Sigmoid colon (tissue), 6 donors: ENCODE measurements at regions not wholly inside any gene's neighbourhood (a gene's known extent, or its start where the extent isn't known, plus 50 kb on each side); places are given as distances from the start of the nearest gene placed in this dataset.
"Not testable (repeated sequence)": the region's sequence is repeated elsewhere in the genome, so short reads cannot be mapped to it uniquely, and the experiment has no call there.

Experiments used
- DNase-seq: peaks from one replicate; pipeline ENCODE4 v3.0.0-alpha.2; 2019
- H3K27ac ChIP-seq, 4 donors: fragments of 200-600 bp; sonication (generic); one replicate each; pipeline ENCODE4 v1.5.1; 2016 to 2019; ENCODE audit warnings: mild to moderate bottlenecking in 1 of 4
- H3K27me3 ChIP-seq, 3 donors: fragments of 200-600 bp; sonication (generic); one replicate each; pipeline ENCODE4 v1.5.1; 2019; ENCODE audit warnings: mild to moderate bottlenecking in 1 of 3
- H3K36me3 ChIP-seq, 4 donors: fragments of 200-600 bp; sonication (generic); one replicate each; pipeline ENCODE4 v1.5.1; 2016 to 2019
- H3K4me1 ChIP-seq, 4 donors: fragments of 200-600 bp; sonication (generic); one replicate each; pipeline ENCODE4 v1.5.1; 2017 to 2019
- H3K4me3 ChIP-seq, 4 donors: fragments of 200-600 bp; sonication (generic); one replicate each; pipeline ENCODE4 v1.5.1; 2017 to 2019; ENCODE audit warnings: mild to moderate bottlenecking in 2 of 4, moderate library complexity in 1 of 4
- H3K9me3 ChIP-seq, 4 donors: fragments of 200-600 bp in 3 of 4; sonication (generic) in 3 of 4; one replicate each; pipeline versions ENCODE4 v1.5.1 to v1.6.1; 2013 to 2019
- CTCF ChIP-seq, 4 experiments: fragments of 450-650 bp in 3 of 4; fragments of 200-600 bp in 1 of 4; IDR thresholded peaks; one replicate each; pipeline ENCODE4 v1.5.1; 2016 to 2019; ENCODE audit warnings: antibody characterized with exemption in 4 of 4, mild to moderate bottlenecking in 3 of 4, moderate library complexity in 2 of 4
- EP300 ChIP-seq, 4 donors: sonication (generic); formaldehyde crosslinking; IDR thresholded peaks; one replicate each; pipeline ENCODE4 v1.6.1; 2017; ENCODE audit warnings: antibody characterized with exemption in 4 of 4
- POLR2A ChIP-seq, 2 donors: fragments of 450-650 bp; IDR thresholded peaks; one replicate each; pipeline ENCODE4 v1.6.1; 2016; ENCODE audit warnings: antibody characterized with exemption in 2 of 2, mild to moderate bottlenecking in 2 of 2, moderate library complexity in 2 of 2
- POLR2AphosphoS5 ChIP-seq, 4 donors: sonication (generic); formaldehyde crosslinking; IDR thresholded peaks; one replicate each; pipeline ENCODE4 v1.6.1; 2017; ENCODE audit warnings: antibody characterized with exemption in 4 of 4
- WGBS, 2 donors: extraction: QIAGEN DNeasy Blood & Tissue Kit; methylation state at CpG; one replicate each; pipeline ENCODE4 v1.1.7; 2013; 5-methylcytosine and 5-hydroxymethylcytosine counted together
- intact Hi-C: fragments of 100-400 bp; cut with DNase I; formaldehyde crosslinking; loops from one replicate; pipeline ENCODE4 v1.15.1; 2023
- donor health status: healthy with polysubstance abuse.
- donor health status: healthy.

- 86 to 92% methylated on average over 1 of the region's 1 CpG for WGBS, 2 donors
- Histone ChIP-seq H3K27ac (peak overlapping the region; percentile 77 to 84 (median 79)), H3K27me3 (no peaks in the 10 kb centered on the region), H3K36me3 (no peaks in the 10 kb centered on the region), H3K4me1 (peaks cover 0 to 18% (median 7%) of the 10 kb centered on the region in 4 donors), H3K4me3 (no peak overlapping the region), H3K9me3 (no peaks in the 10 kb centered on the region)
- DNase-seq: no peak
- intact Hi-C loops: loop anchor here (2.0 kb wide), 2 partner anchors 45 to 133 kb away; no protein-coding TSS in a partner anchor
- no peak for TF ChIP-seq POLR2A (IDR thresholded peaks at IDR 0.05)
- no peak for TF ChIP-seq POLR2AphosphoS5 (IDR thresholded peaks at IDR 0.05)
- TF ChIP-seq CTCF (IDR thresholded peaks at IDR 0.05): no peak
- TF ChIP-seq EP300 (IDR thresholded peaks at IDR 0.05): no peak
Measured at GRCh38 chr5:157949520-157949919, 90.6 kb upstream of the CLINT1 start.

- H3K4me3 ChIP-seq: peak overlapping the region in 2 of 4 donors; percentile 4 to 7
- 15 to 21% methylated on average over 11 of the region's 11 CpGs for WGBS, 2 donors
- peak overlapping the region; percentile 77 to 84 (median 79) for H3K27ac ChIP-seq
- peaks cover 0 to 18% (median 7%) of the 10 kb centered on the region in 4 donors for H3K4me1 ChIP-seq
- no peaks in the 10 kb centered on the region for H3K36me3 ChIP-seq
- H3K9me3 ChIP-seq: no peaks in the 10 kb centered on the region
- H3K27me3 ChIP-seq: no peaks in the 10 kb centered on the region
- DNase-seq: peak; percentile 96
- TF ChIP-seq CTCF (IDR thresholded peaks at IDR 0.05): peak; percentile 69 to 82 (median 76)
- TF ChIP-seq POLR2A (IDR thresholded peaks at IDR 0.05): no peak
- peak; percentile 31 to 95 (median 76) for TF ChIP-seq EP300 (IDR thresholded peaks at IDR 0.05)
- peak; percentile 55 to 94 (median 84) for TF ChIP-seq POLR2AphosphoS5 (IDR thresholded peaks at IDR 0.05)
- intact Hi-C loops: loop anchor here (1.0 to 2.0 kb wide), 3 partner anchors 46 to 132 kb away; no protein-coding TSS in a partner anchor
Measured at GRCh38 chr5:157948738-157949410, 89.9 kb upstream of the CLINT1 start.

GRCh38 chr5:157947156-157947555 is 88.2 kb upstream of the CLINT1 start:
- peaks cover 0 to 18% (median 7%) of the 10 kb centered on the region in 4 donors for H3K4me1 ChIP-seq
- peak overlapping the region in 3 of 4 donors; percentile 47 to 84 (median 80) for H3K27ac ChIP-seq
- WGBS, 2 donors: 90 to 92% methylated on average over 7 of the region's 7 CpGs
- H3K27me3 ChIP-seq: no peaks in the 10 kb centered on the region
- TF ChIP-seq POLR2A (IDR thresholded peaks at IDR 0.05) (no peak), EP300 (IDR thresholded peaks at IDR 0.05) (no peak), POLR2AphosphoS5 (IDR thresholded peaks at IDR 0.05) (no peak)
- no peaks in the 10 kb centered on the region for H3K9me3 ChIP-seq
- intact Hi-C loops: no loop called here
- H3K36me3 ChIP-seq: no peaks in the 10 kb centered on the region
- no peak for DNase-seq
- H3K4me3 ChIP-seq: no peak overlapping the region

- 93 to 94% methylated on average over 5 of the region's 5 CpGs for WGBS, 2 donors
- H3K27me3 ChIP-seq, intact Hi-C loops, H3K36me3 ChIP-seq, H3K4me3 ChIP-seq, H3K27ac ChIP-seq, DNase-seq, H3K9me3 ChIP-seq: not testable (repeated sequence)
- peaks cover 0 to 18% (median 7%) of the 10 kb centered on the region in 4 donors for H3K4me1 ChIP-seq
Measured at GRCh38 chr5:157945822-157946221, 86.9 kb upstream of the CLINT1 start.

- Histone ChIP-seq H3K9me3 (no peaks in the 10 kb centered on the region), H3K27ac (no peak overlapping the region), H3K4me1 (peaks cover 0 to 18% (median 7%) of the 10 kb centered on the region in 4 donors), H3K4me3 (no peak overlapping the region), H3K36me3 (no peaks in the 10 kb centered on the region), H3K27me3 (no peaks in the 10 kb centered on the region)
- no peak for DNase-seq
- intact Hi-C loops: no loop called here
- TF ChIP-seq EP300 (IDR thresholded peaks at IDR 0.05): no peak
- no peak for TF ChIP-seq POLR2A (IDR thresholded peaks at IDR 0.05)
- no peak for TF ChIP-seq CTCF (IDR thresholded peaks at IDR 0.05)
- TF ChIP-seq POLR2AphosphoS5 (IDR thresholded peaks at IDR 0.05): no peak
- 80 to 89% methylated on average over 6 of the region's 6 CpGs for WGBS, 2 donors
Measured at GRCh38 chr5:157944938-157945337, 86.0 kb upstream of the CLINT1 start.
